ENCODE measurements at regions not wholly inside any gene's neighbourhood (a gene's known extent, or its start where the extent isn't known, plus 50 kb on each side); places are given as distances from the start of the nearest gene placed in this dataset.

GRCh38 chr3:16060358-16060852, 114.1 kb upstream of the GALNT15 start:
- Histone ChIP-seq H3K36me3 (ENCODE audit: low read depth) (no peaks in the 10 kb centered on the region), H3K4me3 (no peak overlapping the region), H3K9me3 (no peaks in the 10 kb centered on the region), H3K4me1 (ENCODE audit: low read depth) (no peaks in the 10 kb centered on the region)
- DNase-seq, result no peak
- intact Hi-C loops (cut with DNase I, micrococcal nuclease), result no loop called here
- peak; percentile 73 for ATAC-seq
- no peak for TF ChIP-seq CTCF (IDR thresholded peaks at IDR 0.05)

- Histone ChIP-seq H3K9me3 (no peaks in the 10 kb centered on the region), H3K36me3 (ENCODE audit: low read depth) (no peaks in the 10 kb centered on the region), H3K4me3 (no peak overlapping the region), H3K4me1 (ENCODE audit: low read depth) (no peaks in the 10 kb centered on the region)
- intact Hi-C loops (cut with DNase I, micrococcal nuclease), result no loop called here
- TF ChIP-seq CTCF (IDR thresholded peaks at IDR 0.05), result no peak
- DNase-seq (no peak), ATAC-seq (peak; percentile 56)
These were observed 113.5 kb upstream of the GALNT15 start for GRCh38 chr3:16060945-16061344.

GRCh38 chr3:16061491-16061890, 113.0 kb upstream of the GALNT15 start:
- no peaks in the 10 kb centered on the region for H3K9me3 ChIP-seq
- no peak for TF ChIP-seq CTCF (IDR thresholded peaks at IDR 0.05)
- no peaks in the 10 kb centered on the region for H3K4me1 ChIP-seq (ENCODE audit: low read depth)
- ATAC-seq (no peak), DNase-seq (no peak)
- no peak overlapping the region for H3K4me3 ChIP-seq
- intact Hi-C loops (cut with DNase I, micrococcal nuclease), result no loop called here
- no peaks in the 10 kb centered on the region for H3K36me3 ChIP-seq (ENCODE audit: low read depth)

GRCh38 chr3:16063603-16064002, 110.9 kb upstream of the GALNT15 start:
- DNase-seq (no peak), ATAC-seq (no peak)
- intact Hi-C loops (cut with DNase I, micrococcal nuclease), result no loop called here
- no peaks in the 10 kb centered on the region for H3K9me3 ChIP-seq
- no peaks in the 10 kb centered on the region for H3K36me3 ChIP-seq (ENCODE audit: low read depth)
- no peak for TF ChIP-seq CTCF (IDR thresholded peaks at IDR 0.05)
- H3K4me3 ChIP-seq, result no peak overlapping the region
- H3K4me1 ChIP-seq (ENCODE audit: low read depth), result no peaks in the 10 kb centered on the region

- peak in 2 of 3 donors; percentile 48 to 67 for DNase-seq
- no peak overlapping the region for H3K4me3 ChIP-seq
- no peaks in the 10 kb centered on the region for H3K36me3 ChIP-seq (ENCODE audit: low read depth)
- peak; percentile 17 for ATAC-seq
- intact Hi-C loops (cut with DNase I, micrococcal nuclease), result no loop called here
- no peaks in the 10 kb centered on the region for H3K4me1 ChIP-seq (ENCODE audit: low read depth)
- no peaks in the 10 kb centered on the region for H3K9me3 ChIP-seq
- no peak for TF ChIP-seq CTCF (IDR thresholded peaks at IDR 0.05)
These were observed 109.7 kb upstream of the GALNT15 start for GRCh38 chr3:16064642-16065414.
